A549 (cell line): ENCODE measurements at regions not wholly inside any gene's neighbourhood (a gene's known extent, or its start where the extent isn't known, plus 50 kb on each side); places are given as distances from the start of the nearest gene placed in this dataset.

ENCODE experiments used
- ATAC-seq, 2 experiments: fragments of 200-7000 bp in 1 of 2; fragments of >200 bp in 1 of 2; cut with Nextera tagmentation in 1 of 2; cut with Tn5 transposase in 1 of 2; 3 replicates each; pipeline versions ENCODE4 v1.8.0 to v1.9.1; 2018 to 2020; ENCODE audit warnings: mild to moderate bottlenecking in 1 of 2, moderate library complexity in 1 of 2
- CTCF ChIA-PET: fragments of 300-600 bp; sonication (Branson Sonifier 250); formaldehyde crosslinking; extraction: SDS; loops from one replicate; lab custom pipeline; 2021; ENCODE audit warnings: antibody characterized with exemption, inconsistent platforms; lab: Yijun Ruan, JAX
- POLR2A ChIA-PET: fragments of 350-600 bp; formaldehyde crosslinking; extraction: SDS; loops from one replicate; lab custom pipeline; 2021; ENCODE audit warnings: antibody characterized with exemption, inconsistent platforms; lab: Yijun Ruan, JAX
- DNase-seq, 2 experiments: peaks; one replicate each; pipeline versions ENCODE4 v3.0.0 to v3.0.0-alpha.2; 2011 to 2016; ENCODE audit warnings: low read depth in 1 of 2, low spot score in 1 of 2
- FAIRE-seq: peaks from 2 replicates; lab custom pipeline; 2011; peaks lifted over from hg19 to GRCh38; lab: Jason Lieb, UNC
- H3K27ac ChIP-seq, 2 experiments: fragments of >200 bp; sonication (Bioruptor Twin); formaldehyde crosslinking; 3 replicates each; pipeline ENCODE4 v1.5.1; 2016 to 2017
- H3K4me1 ChIP-seq: fragments of >200 bp; sonication (Bioruptor Twin); formaldehyde crosslinking; 3 replicates; pipeline ENCODE4 v1.6.1; 2016
- H3K4me2 ChIP-seq: fragments of >200 bp; sonication (Bioruptor Twin); formaldehyde crosslinking; 3 replicates; pipeline ENCODE4 v1.6.1; 2016
- H3K4me3 ChIP-seq: fragments of >200 bp; sonication (Bioruptor Twin); formaldehyde crosslinking; 3 replicates; pipeline ENCODE4 v1.5.1; 2016
- H3K9me3 ChIP-seq: fragments of >200 bp; sonication (Bioruptor Twin); formaldehyde crosslinking; 3 replicates; pipeline ENCODE4 v1.6.1; 2016
- ATOH8 ChIP-seq: fragments of 250-450 bp; sonication (Bioruptor Pico); IDR thresholded peaks from 2 replicates; pipeline ENCODE4 v1.5.0; 2020; ENCODE audit warnings: low read depth, mild to moderate bottlenecking, moderate library complexity
- BHLHE40 ChIP-seq: IDR thresholded peaks from 2 replicates; pipeline ENCODE4 v1.6.1; 2012; ENCODE audit warnings: low read depth, low read length, inconsistent platforms
- CBX2 ChIP-seq: fragments of 200-600 bp; sonication (generic); IDR thresholded peaks from 2 replicates; pipeline ENCODE4 v1.6.1; 2016; ENCODE audit warnings: low read depth, mild to moderate bottlenecking, borderline replicate concordance
- CBX8 ChIP-seq: fragments of 200-600 bp; sonication (generic); IDR thresholded peaks from 2 replicates; pipeline ENCODE4 v1.6.1; 2016
- CEBPB ChIP-seq, 2 experiments: fragments of >200 bp in 1 of 2; sonication (Bioruptor Twin) in 1 of 2; formaldehyde crosslinking in 1 of 2; IDR thresholded peaks; 2 replicates each; pipeline ENCODE4 v1.6.1; 2012 to 2016
- ELK1 ChIP-seq: fragments of 150-350 bp; IDR thresholded peaks from 2 replicates; pipeline ENCODE4 v1.6.1; 2014; ENCODE audit warnings: low read depth, mild to moderate bottlenecking, low read length
- EP300 ChIP-seq, 2 experiments: fragments of >200 bp; sonication (Bioruptor Twin); formaldehyde crosslinking; IDR thresholded peaks; 2 replicates in 1 of 2; 3 replicates in 1 of 2; pipeline ENCODE4 v1.6.1; 2016 to 2017
- FOSB ChIP-seq: fragments of 250-450 bp; sonication (Bioruptor Pico); IDR thresholded peaks from 2 replicates; pipeline ENCODE4 v1.5.0; 2020; ENCODE audit warnings: mild to moderate bottlenecking, moderate library complexity
- FOXS1 ChIP-seq: fragments of 250-450 bp; sonication (Bioruptor Pico); IDR thresholded peaks from 2 replicates; pipeline ENCODE4 v1.5.0; 2020; ENCODE audit warnings: mild to moderate bottlenecking, moderate library complexity
- GATA3 ChIP-seq: IDR thresholded peaks from 2 replicates; pipeline ENCODE4 v1.6.1; 2012; ENCODE audit warnings: borderline replicate concordance
- HES2 ChIP-seq: fragments of >200 bp; sonication (Bioruptor Twin); formaldehyde crosslinking; IDR thresholded peaks from 2 replicates; pipeline ENCODE4 v1.6.1; 2016
- HMGXB4 ChIP-seq: fragments of 250-450 bp; sonication (Bioruptor Pico); IDR thresholded peaks from 2 replicates; pipeline ENCODE4 v1.5.0; 2021; ENCODE audit warnings: mild to moderate bottlenecking, moderate library complexity, borderline replicate concordance
- HOXB5 ChIP-seq: fragments of 250-450 bp; sonication (Bioruptor Pico); IDR thresholded peaks from 2 replicates; pipeline ENCODE4 v1.5.0; 2020; ENCODE audit warnings: mild to moderate bottlenecking, moderate library complexity
- MYC ChIP-seq: IDR thresholded peaks from 2 replicates; pipeline ENCODE4 v1.6.1; 2012; ENCODE audit warnings: mild to moderate bottlenecking, inconsistent platforms, low read length, improper control_type of control experiment, borderline replicate concordance
- PHF8 ChIP-seq: fragments of 200-600 bp; sonication (generic); IDR thresholded peaks from 2 replicates; pipeline ENCODE4 v1.6.1; 2016; ENCODE audit warnings: low read depth, mild to moderate bottlenecking, antibody characterized with exemption, moderate library complexity, borderline replicate concordance
- POLR2A ChIP-seq: IDR thresholded peaks from 2 replicates; pipeline ENCODE4 v1.6.1; 2012; ENCODE audit warnings: mild to moderate bottlenecking, low read length
- RARB ChIP-seq: fragments of 250-450 bp; sonication (Bioruptor Pico); IDR thresholded peaks from 2 replicates; pipeline ENCODE4 v1.8.0; 2021; ENCODE audit warnings: mild to moderate bottlenecking, moderate library complexity
- REST ChIP-seq: fragments of 200-600 bp; sonication (generic); IDR thresholded peaks from 2 replicates; pipeline ENCODE4 v1.6.1; 2016; ENCODE audit warnings: antibody characterized with exemption, mild to moderate bottlenecking, moderate library complexity
- SMC3 ChIP-seq: fragments of >200 bp; sonication (Bioruptor Twin); formaldehyde crosslinking; IDR thresholded peaks from 3 replicates; pipeline ENCODE4 v1.6.1; 2018; ENCODE audit warnings: inconsistent platforms
- SREBF2 ChIP-seq: fragments of 450-650 bp; IDR thresholded peaks from 2 replicates; pipeline ENCODE4 v1.6.1; 2014; ENCODE audit warnings: mild to moderate bottlenecking, moderate library complexity
- WGBS: methylation state at CpG from one replicate; pipeline ENCODE4 v1.1.6; 2017; ENCODE audit errors: missing lambda C conversion rate; 5-methylcytosine and 5-hydroxymethylcytosine counted together

- Histone ChIP-seq H3K27ac (no peak overlapping the region), H3K9me3 (no peaks in the 10 kb centered on the region), H3K4me3 (no peak overlapping the region), H3K4me2 (no peak overlapping the region), H3K4me1 (no peaks in the 10 kb centered on the region)
- ChIA-PET POLR2A (no interaction called here), CTCF (no interaction called here)
- DNase-seq, result no peak
- FAIRE-seq, result no peak
- 65% methylated on average over 3 of the region's 3 CpGs for WGBS
- TF ChIP-seq ATOH8 (CRISPR knock-in tag), result no peak
- TF ChIP-seq MYC, result no peak
- TF ChIP-seq FOSB (CRISPR knock-in tag), result no peak
- TF ChIP-seq RARB, result no peak
- no peak for TF ChIP-seq SREBF2
- TF ChIP-seq CEBPB (IDR thresholded peaks at IDR 0.05), result no peak
- no peak for TF ChIP-seq PHF8
- no peak for TF ChIP-seq GATA3
- no peak for TF ChIP-seq ELK1
- TF ChIP-seq HES2, result no peak
- ATAC-seq, result no peak
Observed at GRCh38 chr1:192022827-192023226, 135.4 kb upstream of the RGS18 start.

GRCh38 chr1:192024881-192025280 is 133.4 kb upstream of the RGS18 start:
- ChIA-PET CTCF (no interaction called here), POLR2A (no interaction called here)
- H3K4me3 ChIP-seq, result no peak overlapping the region
- DNase-seq (no peak), FAIRE-seq (no peak)
- H3K4me1 ChIP-seq, result no peaks in the 10 kb centered on the region
- no peaks in the 10 kb centered on the region for H3K9me3 ChIP-seq
- H3K4me2 ChIP-seq, result no peak overlapping the region
- no peak for TF ChIP-seq CBX2
- no peak for TF ChIP-seq POLR2A
- TF ChIP-seq, all 56 proteins: peak for 0
- ATAC-seq, result no peak
- no peak overlapping the region for H3K27ac ChIP-seq
- WGBS, result 81% methylated on average over 2 of the region's 2 CpGs

GRCh38 chr1:192038567-192038966 is 119.7 kb upstream of the RGS18 start:
- FAIRE-seq, result no peak

GRCh38 chr1:192045131-192045530 is 113.1 kb upstream of the RGS18 start:
- CTCF ChIA-PET, result no interaction called here
- no peak for DNase-seq
- 52% methylated on average over 3 of the region's 3 CpGs for whole genome bisulfite sequencing
- TF ChIP-seq HMGXB4 (no peak), EP300 (IDR thresholded peaks at IDR 0.05) (no peak), REST (no peak), BHLHE40 (no peak), HOXB5 (CRISPR knock-in tag) (no peak), FOXS1 (no peak), CEBPB (IDR thresholded peaks at IDR 0.05) (no peak)
- Histone ChIP-seq H3K4me2 (no peak overlapping the region), H3K27ac (no peak overlapping the region), H3K4me3 (no peak overlapping the region), H3K9me3 (no peaks in the 10 kb centered on the region), H3K4me1 (no peaks in the 10 kb centered on the region)
- POLR2A ChIA-PET, result no interaction called here
- no peak for FAIRE-seq
- ATAC-seq, result no peak

More at GRCh38 chr1:192038567-192038966, 119.7 kb upstream of the RGS18 start:
- TF ChIP-seq CBX8 (no peak), SMC3 (no peak), CEBPB (IDR thresholded peaks at IDR 0.05) (no peak)
- DNase-seq (no peak), ATAC-seq (no peak)
- Histone ChIP-seq H3K27ac (no peak overlapping the region), H3K4me2 (no peak overlapping the region), H3K9me3 (no peaks in the 10 kb centered on the region), H3K4me3 (no peak overlapping the region), H3K4me1 (no peaks in the 10 kb centered on the region)
- CTCF ChIA-PET, result no interaction called here
- WGBS, result 39% methylated on average over 1 of the region's 1 CpG
- POLR2A ChIA-PET, result no interaction called here
